Mammary epithelial cell (primary cell): ENCODE measurements at regions not wholly inside any gene's neighbourhood (a gene's known extent, or its start where the extent isn't known, plus 50 kb on each side); places are given as distances from the start of the nearest gene placed in this dataset.

Source experiments
- CTCF ChIP-seq, 2 donors: IDR thresholded peaks in 1 of 2; conservative IDR thresholded peaks in 1 of 2; 2 replicates each; pipeline ENCODE4 v1.5.1; 2011 to 2012; ENCODE audit warnings: inconsistent platforms in 2 of 2, low read length in 2 of 2, mild to moderate bottlenecking in 2 of 2, control low read depth in 1 of 2, low read depth in 1 of 2; ENCODE audit not compliant: insufficient read depth in 1 of 2; ENCODE audit errors: extremely low read depth in 1 of 2
- EZH2 ChIP-seq: IDR thresholded peaks from 2 replicates; pipeline ENCODE4 v1.6.1; 2012; ENCODE audit warnings: low read length, inconsistent platforms, borderline replicate concordance

- TF ChIP-seq CTCF (conservative IDR thresholded peaks at IDR 0.05 in 1 of 2, IDR thresholded peaks at IDR 0.05 in 1 of 2; ENCODE audit: extremely low read depth in 1 of 2, insufficient read depth in 1 of 2, low read depth in 1 of 2, low read length in 2 of 2) (no peak), EZH2 (no peak)
Measured at GRCh38 chr7:152543799-152544198, 108.0 kb upstream of the KMT2C start.
